ENCODE measurements at regions not wholly inside any gene's neighbourhood (a gene's known extent, or its start where the extent isn't known, plus 50 kb on each side); places are given as distances from the start of the nearest gene placed in this dataset.

DNA sequence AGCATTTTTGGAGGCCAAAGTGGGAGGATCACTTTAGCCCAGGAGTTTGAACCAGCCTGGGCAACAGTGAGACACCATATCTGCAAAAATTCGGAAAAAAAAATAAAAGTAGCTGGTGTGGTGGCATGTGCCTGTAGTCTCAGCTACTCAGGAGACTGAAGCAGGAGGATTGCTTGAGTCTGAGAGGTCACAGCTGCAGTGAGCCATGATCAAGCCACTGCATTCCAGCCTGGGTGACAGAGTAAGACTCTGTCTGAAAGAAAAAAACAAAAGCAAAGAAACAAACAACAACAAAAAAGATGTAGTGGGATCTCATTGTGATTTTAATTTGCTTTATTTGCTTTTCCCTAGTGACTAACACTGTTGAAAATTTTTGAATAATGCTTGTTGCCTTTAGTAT is 394.7 kb upstream of the KLHL1 start:
- Histone ChIP-seq H3K27me3 (ENCODE audit: control insufficient read depth in 2 of 2, insufficient read depth in 2 of 2, low read length in 2 of 2) (no peaks in the 10 kb centered on the region), H3K27ac (ENCODE audit: insufficient read depth, low read depth, low read length) (no peak overlapping the region), H4K20me1 (replicated peaks; ENCODE audit: control insufficient read depth, extremely low read depth, insufficient read depth, low read length) (no peaks in the 10 kb centered on the region), H3K79me2 (ENCODE audit: control insufficient read depth, insufficient read depth, low read length) (no peaks in the 10 kb centered on the region), H2AFZ (ENCODE audit: low read depth, low read length) (no peak overlapping the region), H3K4me3 (replicated peaks in 1 of 3; ENCODE audit: insufficient read depth in 1 of 3, low read depth in 1 of 3, low read length in 3 of 3) (no peak overlapping the region), H3K9ac (replicated peaks; ENCODE audit: extremely low read depth, insufficient read depth, low read length) (no peak overlapping the region), H3K36me3 (ENCODE audit: control insufficient read depth in 2 of 2, extremely low read depth in 1 of 2, insufficient read depth in 2 of 2, low read length in 2 of 2) (no peaks in the 10 kb centered on the region), H3K9me3 (replicated peaks; ENCODE audit: control insufficient read depth, insufficient read depth, low read length) (no peaks in the 10 kb centered on the region), H3K4me2 (ENCODE audit: insufficient read depth, low read length) (no peak overlapping the region), H3K9me1 (replicated peaks; ENCODE audit: control insufficient read depth, extremely low read depth, insufficient read depth, low read length) (no peaks in the 10 kb centered on the region), H3K4me1 (ENCODE audit: control insufficient read depth, extremely low read depth, insufficient read depth, low read length) (no peaks in the 10 kb centered on the region)
- FAIRE-seq: no peak
- CTCF ChIA-PET: no interaction called here
- TF ChIP-seq JUN (IDR thresholded peaks at IDR 0.05; ENCODE audit: borderline replicate concordance, insufficient read depth, insufficient read length, low read depth) (no peak), FOS (IDR thresholded peaks at IDR 0.05; ENCODE audit: borderline replicate concordance, insufficient read depth, low read length) (no peak), POLR2AphosphoS5 (IDR thresholded peaks at IDR 0.05; ENCODE audit: insufficient read depth, low read depth, low read length) (no peak), GATA2 (IDR thresholded peaks at IDR 0.05; ENCODE audit: insufficient read depth, insufficient read length, low read depth, low read length) (no peak), POLR2A (IDR thresholded peaks at IDR 0.05; ENCODE audit: low read depth, low read length) (no peak), EZH2 (IDR thresholded peaks at IDR 0.05; ENCODE audit: borderline replicate concordance, low read depth, low read length, severe bottlenecking) (no peak)
- TF ChIP-seq, protein P1, sequence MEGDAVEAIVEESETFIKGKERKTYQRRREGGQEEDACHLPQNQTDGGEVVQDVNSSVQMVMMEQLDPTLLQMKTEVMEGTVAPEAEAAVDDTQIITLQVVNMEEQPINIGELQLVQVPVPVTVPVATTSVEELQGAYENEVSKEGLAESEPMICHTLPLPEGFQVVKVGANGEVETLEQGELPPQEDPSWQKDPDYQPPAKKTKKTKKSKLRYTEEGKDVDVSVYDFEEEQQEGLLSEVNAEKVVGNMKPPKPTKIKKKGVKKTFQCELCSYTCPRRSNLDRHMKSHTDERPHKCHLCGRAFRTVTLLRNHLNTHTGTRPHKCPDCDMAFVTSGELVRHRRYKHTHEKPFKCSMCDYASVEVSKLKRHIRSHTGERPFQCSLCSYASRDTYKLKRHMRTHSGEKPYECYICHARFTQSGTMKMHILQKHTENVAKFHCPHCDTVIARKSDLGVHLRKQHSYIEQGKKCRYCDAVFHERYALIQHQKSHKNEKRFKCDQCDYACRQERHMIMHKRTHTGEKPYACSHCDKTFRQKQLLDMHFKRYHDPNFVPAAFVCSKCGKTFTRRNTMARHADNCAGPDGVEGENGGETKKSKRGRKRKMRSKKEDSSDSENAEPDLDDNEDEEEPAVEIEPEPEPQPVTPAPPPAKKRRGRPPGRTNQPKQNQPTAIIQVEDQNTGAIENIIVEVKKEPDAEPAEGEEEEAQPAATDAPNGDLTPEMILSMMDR (IDR thresholded peaks at IDR 0.05; ENCODE audit: extremely low read depth in 1 of 2, insufficient read depth in 1 of 2, low read depth in 1 of 2, low read length in 2 of 2): no peak
- TF ChIP-seq, protein P2, sequence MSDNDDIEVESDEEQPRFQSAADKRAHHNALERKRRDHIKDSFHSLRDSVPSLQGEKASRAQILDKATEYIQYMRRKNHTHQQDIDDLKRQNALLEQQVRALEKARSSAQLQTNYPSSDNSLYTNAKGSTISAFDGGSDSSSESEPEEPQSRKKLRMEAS (IDR thresholded peaks at IDR 0.05; ENCODE audit: insufficient read depth, insufficient read length): no peak
- intact Hi-C loops (cut with micrococcal nuclease) (no loop called here), dilution Hi-C loops (cut with MboI; ENCODE audit: extremely low pct_ligation_motif_present, low sequenced_read_pairs) (no loop called here)
- POLR2A ChIA-PET: no interaction called here
- BruUV-seq (replicated peaks): no TSS peak
- no peak for DNase-seq (ENCODE audit: low read depth, low spot score)
